ENCODE measurements at regions not wholly inside any gene's neighbourhood (a gene's known extent, or its start where the extent isn't known, plus 50 kb on each side); places are given as distances from the start of the nearest gene placed in this dataset.

DNA sequence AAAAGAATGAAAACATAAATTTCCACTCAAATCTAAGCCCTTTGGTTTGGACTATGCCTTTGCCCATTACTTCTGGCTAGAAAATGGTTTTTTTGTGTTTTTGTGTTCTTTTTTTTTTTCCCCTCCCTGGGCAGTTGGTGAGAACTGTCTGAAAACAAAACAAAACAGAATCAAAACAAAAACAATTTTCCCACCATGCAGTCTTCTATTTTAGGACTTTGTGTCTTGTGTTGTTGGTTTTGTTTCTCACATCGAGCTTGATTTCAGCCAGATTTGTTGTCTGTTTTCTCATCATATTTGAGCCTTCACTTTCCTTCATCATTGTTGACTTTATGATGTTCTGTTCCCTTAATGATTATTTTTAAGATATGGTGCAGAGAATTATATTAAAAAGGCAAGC is 206.3 kb downstream of the MACC1 start:
- Histone ChIP-seq H4K91ac (ENCODE audit: low read depth, low read length) (no peak overlapping the region), H4K12ac (ENCODE audit: low read depth, low read length) (no peak overlapping the region), H3K9me3 (ENCODE audit: insufficient read depth, low read depth, low read length) (no peaks in the 10 kb centered on the region), H3K79me2 (ENCODE audit: control insufficient read depth, insufficient read depth, low read length, poor library complexity) (no peaks in the 10 kb centered on the region), H3K9ac (ENCODE audit: low read length) (no peak overlapping the region), H3K79me1 (ENCODE audit: low read length) (no peaks in the 10 kb centered on the region), H3K27ac (ENCODE audit: low read depth, low read length) (no peak overlapping the region), H3K36me3 (ENCODE audit: control insufficient read depth in 1 of 2, insufficient read depth in 2 of 2, low read length in 2 of 2) (no peaks in the 10 kb centered on the region), H2BK12ac (ENCODE audit: low read length) (no peak overlapping the region), H4K8ac (ENCODE audit: low read depth, low read length) (no peak overlapping the region), H3K4me2 (ENCODE audit: low read length) (no peak overlapping the region), H2AK5ac (ENCODE audit: low read length) (no peak overlapping the region), H3K4me3 (ENCODE audit: low read depth, low read length) (no peak overlapping the region), H3K14ac (ENCODE audit: low read length) (no peak overlapping the region), H3K4me1 (ENCODE audit: control insufficient read depth in 1 of 2, insufficient read depth in 2 of 2, low read length in 2 of 2) (no peaks in the 10 kb centered on the region), H3K23ac (ENCODE audit: low read length) (no peak overlapping the region), H3K27me3 (ENCODE audit: insufficient read depth, low read length) (no peaks in the 10 kb centered on the region), H3K18ac (ENCODE audit: low read length) (no peak overlapping the region), H2BK5ac (ENCODE audit: low read depth, low read length, poor library complexity) (no peak overlapping the region), H2AFZ (ENCODE audit: insufficient read depth, low read length, poor library complexity) (no peak overlapping the region), H3K4ac (ENCODE audit: low read depth, low read length) (no peak overlapping the region), H2BK120ac (ENCODE audit: insufficient read depth, low read length, poor library complexity) (no peak overlapping the region)
- no CpG with 5 or more reads among the region's 1 CpG for WGBS (ENCODE audit: extremely low coverage, insufficient coverage, insufficient read length)
- DNase-seq, result no peak

GRCh38 chr7:20007510-20007909 is 209.7 kb downstream of the MACC1 start:
- no peak overlapping the region for H2AK5ac ChIP-seq (ENCODE audit: low read length)
- H3K9ac ChIP-seq (ENCODE audit: low read length), result no peak overlapping the region
- no peak overlapping the region for H2BK12ac ChIP-seq (ENCODE audit: low read length)

GRCh38 chr7:20005081-20005480 is 212.1 kb downstream of the MACC1 start:
- Histone ChIP-seq H3K18ac (ENCODE audit: low read length) (no peak overlapping the region), H2AK5ac (ENCODE audit: low read length) (no peak overlapping the region), H3K27ac (ENCODE audit: low read depth, low read length) (no peak overlapping the region), H4K8ac (ENCODE audit: low read depth, low read length) (no peak overlapping the region), H3K23ac (ENCODE audit: low read length) (no peak overlapping the region), H3K4me3 (ENCODE audit: low read depth, low read length) (no peak overlapping the region), H3K4me1 (ENCODE audit: control insufficient read depth in 1 of 2, insufficient read depth in 2 of 2, low read length in 2 of 2) (no peaks in the 10 kb centered on the region), H3K14ac (ENCODE audit: low read length) (no peak overlapping the region), H3K4me2 (ENCODE audit: low read length) (no peak overlapping the region), H2AFZ (ENCODE audit: insufficient read depth, low read length, poor library complexity) (no peak overlapping the region), H2BK120ac (ENCODE audit: insufficient read depth, low read length, poor library complexity) (no peak overlapping the region), H3K79me1 (ENCODE audit: low read length) (no peaks in the 10 kb centered on the region), H3K9me3 (ENCODE audit: insufficient read depth, low read depth, low read length) (no peaks in the 10 kb centered on the region), H3K27me3 (ENCODE audit: insufficient read depth, low read length) (no peaks in the 10 kb centered on the region), H2BK12ac (ENCODE audit: low read length) (no peak overlapping the region), H2BK5ac (ENCODE audit: low read depth, low read length, poor library complexity) (no peak overlapping the region), H3K79me2 (ENCODE audit: control insufficient read depth, insufficient read depth, low read length, poor library complexity) (no peaks in the 10 kb centered on the region), H4K12ac (ENCODE audit: low read depth, low read length) (no peak overlapping the region), H3K4ac (ENCODE audit: low read depth, low read length) (no peak overlapping the region), H3K36me3 (ENCODE audit: control insufficient read depth in 1 of 2, insufficient read depth in 2 of 2, low read length in 2 of 2) (no peaks in the 10 kb centered on the region), H3K9ac (ENCODE audit: low read length) (no peak overlapping the region), H4K91ac (ENCODE audit: low read depth, low read length) (no peak overlapping the region)
- no CpG with 5 or more reads among the region's 3 CpGs for WGBS (ENCODE audit: extremely low coverage, insufficient coverage, insufficient read length)
- no peak for DNase-seq

More at GRCh38 chr7:20007510-20007909, 209.7 kb downstream of the MACC1 start:
- no peak for DNase-seq
- Histone ChIP-seq H3K4me2 (ENCODE audit: low read length) (no peak overlapping the region), H3K79me2 (ENCODE audit: control insufficient read depth, insufficient read depth, low read length, poor library complexity) (no peaks in the 10 kb centered on the region), H4K12ac (ENCODE audit: low read depth, low read length) (no peak overlapping the region), H4K91ac (ENCODE audit: low read depth, low read length) (no peak overlapping the region), H2AFZ (ENCODE audit: insufficient read depth, low read length, poor library complexity) (no peak overlapping the region), H3K14ac (ENCODE audit: low read length) (no peak overlapping the region), H4K8ac (ENCODE audit: low read depth, low read length) (no peak overlapping the region), H3K23ac (ENCODE audit: low read length) (no peak overlapping the region), H3K9me3 (ENCODE audit: insufficient read depth, low read depth, low read length) (no peaks in the 10 kb centered on the region), H3K4me1 (ENCODE audit: control insufficient read depth in 1 of 2, insufficient read depth in 2 of 2, low read length in 2 of 2) (no peaks in the 10 kb centered on the region), H3K27me3 (ENCODE audit: insufficient read depth, low read length) (no peaks in the 10 kb centered on the region), H3K27ac (ENCODE audit: low read depth, low read length) (no peak overlapping the region), H2BK5ac (ENCODE audit: low read depth, low read length, poor library complexity) (no peak overlapping the region), H3K18ac (ENCODE audit: low read length) (no peak overlapping the region), H3K79me1 (ENCODE audit: low read length) (no peaks in the 10 kb centered on the region), H3K4me3 (ENCODE audit: low read depth, low read length) (no peak overlapping the region), H3K36me3 (ENCODE audit: control insufficient read depth in 1 of 2, insufficient read depth in 2 of 2, low read length in 2 of 2) (no peaks in the 10 kb centered on the region), H2BK120ac (ENCODE audit: insufficient read depth, low read length, poor library complexity) (no peak overlapping the region), H3K4ac (ENCODE audit: low read depth, low read length) (no peak overlapping the region)

- Histone ChIP-seq H3K14ac (ENCODE audit: low read length) (no peak overlapping the region), H2AFZ (ENCODE audit: insufficient read depth, low read length, poor library complexity) (no peak overlapping the region), H2BK12ac (ENCODE audit: low read length) (no peak overlapping the region), H3K9me3 (ENCODE audit: insufficient read depth, low read depth, low read length) (no peaks in the 10 kb centered on the region), H3K4ac (ENCODE audit: low read depth, low read length) (no peak overlapping the region), H3K18ac (ENCODE audit: low read length) (no peak overlapping the region), H3K4me1 (ENCODE audit: control insufficient read depth in 1 of 2, insufficient read depth in 2 of 2, low read length in 2 of 2) (no peaks in the 10 kb centered on the region), H2BK120ac (ENCODE audit: insufficient read depth, low read length, poor library complexity) (no peak overlapping the region), H2AK5ac (ENCODE audit: low read length) (no peak overlapping the region), H4K91ac (ENCODE audit: low read depth, low read length) (no peak overlapping the region), H3K36me3 (ENCODE audit: control insufficient read depth in 1 of 2, insufficient read depth in 2 of 2, low read length in 2 of 2) (no peaks in the 10 kb centered on the region), H3K9ac (ENCODE audit: low read length) (no peak overlapping the region), H2BK5ac (ENCODE audit: low read depth, low read length, poor library complexity) (no peak overlapping the region), H3K27me3 (ENCODE audit: insufficient read depth, low read length) (no peaks in the 10 kb centered on the region), H4K8ac (ENCODE audit: low read depth, low read length) (no peak overlapping the region), H3K79me1 (ENCODE audit: low read length) (no peaks in the 10 kb centered on the region), H3K79me2 (ENCODE audit: control insufficient read depth, insufficient read depth, low read length, poor library complexity) (no peaks in the 10 kb centered on the region), H3K23ac (ENCODE audit: low read length) (no peak overlapping the region), H4K12ac (ENCODE audit: low read depth, low read length) (no peak overlapping the region), H3K27ac (ENCODE audit: low read depth, low read length) (no peak overlapping the region), H3K4me2 (ENCODE audit: low read length) (no peak overlapping the region), H3K4me3 (ENCODE audit: low read depth, low read length) (no peak overlapping the region)
- WGBS (ENCODE audit: extremely low coverage, insufficient coverage, insufficient read length), result no CpG with 5 or more reads among the region's 1 CpG
- DNase-seq, result no peak
These were observed 217.5 kb downstream of the MACC1 start for GRCh38 chr7:19999681-20000080.
